Right lung (tissue), 2 donors: ENCODE measurements at regions not wholly inside any gene's neighbourhood (a gene's known extent, or its start where the extent isn't known, plus 50 kb on each side); places are given as distances from the start of the nearest gene placed in this dataset.
"Not testable (repeated sequence)": the region's sequence is repeated elsewhere in the genome, so short reads cannot be mapped to it uniquely, and the experiment has no call there.

Experiments
- DNase-seq, 2 donors: peaks; one replicate each; pipeline ENCODE4 v3.0.0-alpha.2; 2013

DNA sequence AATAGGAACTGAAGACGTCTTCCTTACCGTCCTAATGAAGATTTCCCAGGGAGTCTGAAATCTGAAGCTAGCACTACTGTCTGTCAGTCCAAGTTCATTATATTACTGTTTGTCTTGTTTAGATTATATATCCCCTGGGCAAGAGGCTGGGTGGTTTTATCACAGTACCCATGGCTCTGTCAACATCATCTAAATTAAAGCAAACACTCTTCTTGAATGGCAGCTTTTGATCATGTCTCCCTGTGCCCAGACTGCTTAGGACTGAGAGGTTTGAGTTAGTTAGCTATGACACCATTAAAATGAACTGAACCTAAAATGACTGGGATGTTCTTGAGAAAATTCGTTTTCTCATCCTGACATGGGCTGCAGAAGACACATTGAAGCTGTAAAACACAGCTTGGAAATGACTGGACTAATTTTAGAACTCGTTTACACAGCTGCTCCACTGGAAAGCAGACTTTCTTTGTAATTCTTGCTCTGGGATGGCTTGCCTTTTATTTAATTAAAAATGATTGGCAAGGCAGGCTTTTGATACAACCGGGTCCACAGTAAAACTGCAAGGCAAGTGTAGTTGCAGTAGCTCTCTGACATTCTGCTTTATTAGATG is 243.5 kb downstream of the MFSD1 start:
- DNase-seq: no peak

DNA sequence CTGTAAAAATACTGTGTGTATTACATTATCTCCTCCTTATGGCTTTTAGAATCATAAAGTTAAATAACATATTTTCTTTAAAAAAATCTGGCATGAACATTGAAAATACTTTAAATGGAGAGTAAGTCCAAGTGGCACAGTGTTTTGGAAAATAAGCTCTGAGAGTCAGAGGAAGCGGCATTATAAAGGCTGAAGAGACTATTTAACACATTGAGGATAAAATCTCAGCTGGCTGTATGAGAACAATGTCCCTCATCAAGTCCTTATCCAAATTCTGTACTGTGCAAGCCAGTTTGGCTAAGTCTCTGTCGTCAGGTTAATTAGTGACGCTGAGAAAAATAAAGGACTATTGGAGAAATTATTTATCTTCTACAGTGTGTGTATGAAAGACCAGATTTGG is 245.5 kb downstream of the MFSD1 start:
- no peak for DNase-seq

DNA sequence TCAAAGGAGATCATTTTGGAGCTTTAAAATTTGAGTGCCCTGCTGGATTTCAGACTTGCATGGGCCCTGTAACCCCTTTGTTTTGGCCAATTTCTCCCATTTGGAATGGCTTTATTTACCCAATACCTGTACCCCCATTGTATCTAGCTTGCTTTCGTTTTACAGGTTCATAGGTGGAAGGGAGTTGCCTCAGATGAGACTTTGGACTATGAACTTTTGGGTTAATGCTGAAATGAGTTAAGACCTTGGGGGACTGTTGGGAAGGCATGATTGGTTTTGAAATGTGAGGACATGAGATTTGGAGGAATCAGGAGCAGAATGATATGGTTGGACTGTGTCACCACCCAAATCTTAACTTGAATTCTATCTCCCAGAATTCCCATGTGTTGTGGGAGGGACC is 250.6 kb downstream of the MFSD1 start:
- DNase-seq: not testable (repeated sequence)

DNA sequence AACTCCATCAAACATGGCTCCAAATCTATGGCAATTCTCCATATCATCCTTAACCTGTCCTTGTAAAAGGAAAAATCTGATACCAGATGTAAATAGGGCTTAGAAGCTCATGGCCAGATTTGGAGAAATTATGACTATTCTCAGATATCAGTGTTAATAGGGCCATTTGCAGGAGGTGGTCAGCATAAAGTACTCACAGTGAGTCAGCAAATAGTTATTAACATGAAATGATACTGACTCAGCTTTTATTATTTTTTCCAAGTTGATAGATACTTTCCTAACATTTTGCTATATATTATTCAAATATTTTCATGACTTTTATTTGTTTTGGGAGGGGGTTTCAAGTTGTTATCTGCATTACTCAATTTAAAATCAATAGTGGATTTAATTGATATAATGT is 255.8 kb downstream of the MFSD1 start:
- DNase-seq: no peak

DNA sequence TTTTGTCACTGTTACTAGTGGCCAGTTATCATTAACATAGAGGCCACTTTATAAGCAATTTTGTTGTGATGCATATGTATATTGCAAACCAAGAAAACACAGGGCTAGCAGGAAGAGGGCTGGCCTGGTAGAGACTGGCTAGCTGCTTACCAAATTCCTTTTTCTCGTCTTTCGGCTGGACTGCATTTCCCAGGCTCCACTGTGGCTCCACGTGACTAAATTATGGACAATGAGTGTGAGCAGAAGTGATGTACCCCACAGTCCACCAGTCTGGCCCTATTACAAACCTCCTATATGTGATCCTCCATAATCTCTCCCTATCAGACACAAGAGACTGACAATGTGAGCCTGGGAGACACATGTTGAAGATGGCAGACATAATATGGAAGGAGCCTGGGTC is 257.0 kb downstream of the MFSD1 start:
- no peak for DNase-seq

DNA sequence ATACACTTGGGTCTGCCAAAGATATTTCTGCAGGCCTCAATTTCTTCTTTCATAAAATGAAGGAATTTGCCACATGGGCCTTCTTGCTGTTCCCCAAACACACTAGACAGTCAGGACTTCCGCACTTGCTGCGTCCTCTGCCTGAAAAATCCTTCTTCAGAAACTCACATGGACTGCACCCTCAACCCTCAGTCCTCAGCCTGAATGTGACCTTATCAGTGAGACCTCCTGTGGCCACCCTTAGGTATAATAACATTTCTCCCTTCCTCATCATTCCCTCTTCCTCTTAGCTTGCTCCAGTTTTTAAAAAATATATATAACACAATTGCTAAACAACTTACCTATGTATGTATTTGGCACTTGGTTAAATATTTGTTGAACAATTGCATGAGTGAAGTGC is 257.5 kb downstream of the MFSD1 start:
- no peak for DNase-seq

DNA sequence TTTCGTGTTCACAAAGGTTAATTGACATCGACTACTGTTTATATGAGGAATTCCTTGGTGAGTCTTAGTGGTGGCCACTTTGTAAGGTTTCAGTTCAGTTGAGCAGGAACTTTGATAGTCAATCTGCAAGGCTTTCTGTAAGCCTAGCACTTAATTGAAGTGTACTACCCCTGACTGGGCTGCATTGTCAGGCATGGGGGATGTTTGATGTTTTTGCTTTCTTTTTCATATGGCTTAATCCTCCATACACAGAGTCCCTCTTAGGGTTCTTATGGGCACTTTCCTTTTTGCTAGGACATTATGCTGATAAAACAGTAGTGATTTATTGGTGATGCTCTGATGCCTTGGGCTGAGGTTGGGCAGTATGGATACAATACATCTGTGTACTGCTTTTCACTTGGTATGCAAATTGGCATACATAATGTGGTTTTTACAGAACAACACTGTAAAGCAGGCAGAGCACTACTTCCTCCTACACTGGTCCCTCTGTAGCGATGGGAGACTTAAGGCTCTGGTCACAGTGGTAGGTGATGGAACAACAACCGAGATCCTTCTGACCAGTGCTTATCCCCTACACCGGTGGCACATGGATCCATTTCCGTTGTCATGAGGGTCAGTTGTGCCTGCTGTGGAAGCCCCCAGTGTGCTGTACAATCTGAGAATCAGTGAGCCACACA is 261.0 kb downstream of the MFSD1 start:
- DNase-seq: no peak

DNA sequence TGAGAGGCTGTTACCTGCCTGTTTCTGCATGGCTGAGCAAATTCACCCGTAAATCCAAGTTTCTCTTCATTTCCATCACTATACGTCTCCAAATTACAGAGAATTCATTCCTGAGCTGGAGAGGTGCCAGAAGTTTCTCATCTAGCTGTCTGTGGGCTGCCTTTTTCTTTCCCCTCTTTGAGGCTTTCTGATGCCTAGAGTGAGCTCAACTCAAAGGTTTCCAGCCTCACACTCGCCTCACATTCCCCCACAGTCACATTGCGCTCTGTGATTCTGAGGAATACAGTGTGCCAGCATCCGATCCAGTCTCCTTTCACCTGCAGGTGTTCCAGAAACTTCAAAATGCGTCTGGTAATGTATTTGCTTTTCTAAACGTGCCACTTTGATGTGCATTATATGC is 267.2 kb downstream of the MFSD1 start, which contains the start of gene IQCJ:
Gene IQCJ, plus strand, starts transcription at position 229 of the 400 bp plus-strand sequence.
- DNase-seq: no peak

DNA sequence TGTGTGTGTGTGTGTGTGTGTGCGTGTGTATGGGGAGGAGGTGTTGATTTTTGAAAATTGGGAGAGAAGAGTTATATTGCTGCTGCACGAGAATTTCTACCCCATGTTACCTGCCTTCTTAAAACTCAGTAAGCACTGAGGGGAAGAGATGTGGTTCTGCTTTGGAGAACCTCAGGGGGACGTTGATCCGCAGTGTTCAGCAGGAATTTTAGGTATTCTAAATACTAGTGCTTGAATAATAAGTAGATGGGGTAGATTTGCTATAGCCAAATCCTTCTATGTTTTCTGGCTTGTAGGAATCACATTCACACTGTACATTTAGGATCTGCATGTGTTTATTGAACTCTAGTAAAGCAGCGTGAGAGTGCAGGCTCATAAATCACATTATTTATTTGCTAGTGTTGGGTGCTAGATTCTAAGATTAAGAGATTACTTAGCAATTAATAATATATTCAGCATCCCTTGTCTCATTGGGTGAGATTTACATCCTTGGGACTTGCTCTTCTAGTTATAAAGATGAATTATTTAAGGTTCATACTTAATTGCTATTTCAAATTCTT is 268.1 kb downstream of the MFSD1 start:
- no peak for DNase-seq

DNA sequence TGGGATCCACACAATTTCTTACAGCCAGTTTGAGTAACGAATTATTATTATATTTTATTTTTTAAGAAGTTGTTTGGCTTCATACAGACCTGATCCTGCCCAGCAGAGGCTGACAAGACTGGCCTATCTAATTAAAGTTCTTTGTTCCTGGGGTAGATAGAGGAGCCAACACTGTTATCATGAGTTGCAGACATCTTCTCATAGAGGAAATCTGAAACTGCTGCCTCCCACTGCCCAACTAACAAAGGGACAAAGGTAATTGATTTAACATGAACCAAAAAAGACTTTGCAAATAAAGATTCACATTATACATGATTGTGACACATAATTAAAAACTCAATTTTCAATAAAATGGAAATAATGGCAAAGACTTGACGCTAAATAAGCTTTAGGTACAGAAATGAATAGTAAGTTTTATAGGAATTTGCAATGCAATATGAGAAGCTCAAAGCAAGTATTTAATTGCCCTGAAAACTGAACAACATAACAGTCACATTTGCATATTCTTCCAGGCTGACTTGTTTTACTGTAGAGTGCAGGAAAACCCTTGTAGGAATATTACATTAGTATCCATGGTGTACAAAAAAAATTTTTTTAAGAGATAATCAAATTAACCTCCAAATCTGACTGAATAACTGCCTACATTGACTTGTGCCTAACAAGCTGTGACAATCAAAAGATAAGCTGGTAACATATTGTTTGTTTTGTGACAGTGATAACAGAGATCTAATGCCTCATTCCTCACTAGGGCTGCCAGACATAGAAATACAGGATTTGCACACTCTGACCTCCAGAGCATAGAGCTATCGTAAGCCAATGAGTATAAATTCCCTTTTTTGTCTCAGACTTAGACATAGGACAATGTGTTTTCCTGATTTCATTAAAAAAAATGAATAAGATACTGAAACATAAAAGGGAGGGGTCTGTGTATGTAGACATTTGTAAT is 273.2 kb downstream of the MFSD1 start:
- no peak for DNase-seq

DNA sequence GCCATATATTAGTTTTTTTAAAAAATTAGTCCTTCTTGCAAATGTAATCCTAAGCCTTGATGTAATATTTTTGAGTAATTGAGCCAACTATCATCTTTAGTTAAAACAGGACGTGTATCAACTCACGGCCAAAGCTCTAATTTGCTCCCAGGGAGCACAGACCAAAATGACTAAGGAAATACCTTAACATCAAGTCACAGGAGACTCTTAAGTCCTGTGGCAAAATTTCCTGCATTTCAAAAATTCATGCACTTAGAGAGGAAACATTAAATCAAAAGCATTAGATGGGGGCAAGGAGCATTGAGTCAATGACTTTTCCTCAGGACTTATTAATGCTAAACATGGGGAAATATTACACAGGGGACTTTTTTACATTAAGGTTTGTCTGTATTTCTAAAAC is 276.0 kb downstream of the MFSD1 start:
- DNase-seq: no peak

DNA sequence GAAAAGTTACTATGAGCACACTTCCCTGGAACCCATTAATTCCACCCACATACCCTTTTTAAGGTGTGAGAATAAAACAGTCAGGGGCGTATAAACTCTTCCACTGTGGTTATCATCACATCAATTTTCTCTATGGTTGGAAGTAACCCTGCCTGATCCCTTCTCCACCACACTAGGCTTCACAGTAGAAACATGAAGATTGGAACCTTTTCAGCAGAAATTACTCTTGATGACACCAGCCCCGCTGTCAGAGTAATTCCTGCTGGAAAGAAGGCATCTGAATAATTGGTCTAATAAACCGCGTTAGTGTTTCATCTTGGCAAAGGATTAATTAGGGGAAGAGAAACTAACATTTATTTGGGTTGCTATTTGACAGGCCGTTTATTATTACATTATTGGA is 278.4 kb downstream of the MFSD1 start:
- DNase-seq: no peak

DNA sequence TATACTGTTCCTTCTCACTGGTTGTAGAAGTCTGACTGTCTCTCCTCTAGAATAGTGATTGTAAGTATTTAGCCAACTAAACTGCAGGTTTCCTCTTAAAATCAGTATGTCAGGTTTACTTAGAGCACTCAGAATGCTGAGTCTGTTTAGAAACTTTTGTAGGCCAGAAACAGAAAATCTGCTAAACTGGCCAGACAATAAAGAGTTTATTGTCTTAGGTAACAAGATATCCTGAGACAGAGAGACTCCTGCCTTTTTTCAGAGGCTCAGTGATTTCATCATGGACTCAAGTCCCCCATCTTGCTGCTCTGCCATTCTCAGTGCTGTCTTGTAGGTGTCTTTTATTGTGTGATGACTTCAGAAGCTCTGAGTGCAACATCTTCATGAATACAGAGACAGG is 279.0 kb downstream of the MFSD1 start:
- DNase-seq: no peak

DNA sequence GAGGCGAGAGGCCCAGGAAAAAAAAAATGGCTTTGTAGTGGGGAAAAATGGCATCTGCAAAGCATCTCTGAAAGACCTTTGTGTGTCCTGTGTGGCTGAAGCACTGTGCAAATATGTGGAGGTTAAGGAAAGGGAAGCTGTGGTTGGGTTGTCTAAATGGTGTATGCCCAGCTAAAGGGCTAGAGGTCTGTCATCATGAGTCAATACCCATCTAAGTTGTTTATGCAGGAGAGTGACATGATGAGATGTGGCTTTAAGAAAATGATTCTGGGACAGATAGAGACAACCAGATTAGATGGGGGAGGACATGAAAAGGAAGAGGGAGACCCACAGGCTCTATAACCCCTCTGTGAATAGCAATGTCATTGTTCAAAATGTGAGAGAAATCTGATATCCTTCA is 280.7 kb downstream of the MFSD1 start:
- DNase-seq: no peak

DNA sequence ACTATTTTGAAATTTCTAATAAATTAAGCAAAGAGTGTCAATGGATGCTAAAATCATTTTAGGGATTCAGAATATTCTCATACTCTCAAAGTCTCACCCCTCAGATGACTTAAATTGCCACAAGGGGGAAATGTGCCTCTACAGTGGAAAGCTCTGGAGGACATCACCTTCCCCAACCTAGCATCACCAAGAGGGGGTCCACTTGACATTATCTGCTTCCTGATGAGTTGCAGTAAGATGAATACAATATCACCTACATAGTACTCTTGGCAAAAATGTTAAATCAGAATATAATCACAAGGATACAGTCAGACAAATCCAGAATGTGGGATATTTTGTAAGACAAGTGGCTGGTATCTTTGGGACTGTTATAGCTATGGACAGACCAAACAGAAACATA is 290.1 kb downstream of the MFSD1 start:
- DNase-seq: no peak

DNA sequence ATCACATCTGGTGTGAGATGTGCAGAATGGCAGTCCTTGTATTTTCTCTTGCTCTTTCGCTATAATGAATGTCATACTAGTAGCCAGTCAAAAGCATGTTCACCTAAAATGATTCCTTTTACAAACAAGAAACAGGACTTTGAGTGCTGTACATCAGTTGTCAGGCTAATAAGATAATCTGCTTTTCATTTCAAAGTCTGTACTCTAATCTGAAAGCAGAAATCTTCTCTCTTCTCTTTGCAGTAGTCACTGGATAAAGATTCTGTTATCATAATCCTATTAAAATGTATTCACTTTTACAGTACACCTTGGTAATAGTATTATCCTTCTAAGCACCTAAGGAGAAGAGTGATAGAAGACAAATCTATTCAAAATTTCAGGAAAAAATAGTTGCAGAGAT is 300.1 kb downstream of the MFSD1 start:
- DNase-seq: no peak

DNA sequence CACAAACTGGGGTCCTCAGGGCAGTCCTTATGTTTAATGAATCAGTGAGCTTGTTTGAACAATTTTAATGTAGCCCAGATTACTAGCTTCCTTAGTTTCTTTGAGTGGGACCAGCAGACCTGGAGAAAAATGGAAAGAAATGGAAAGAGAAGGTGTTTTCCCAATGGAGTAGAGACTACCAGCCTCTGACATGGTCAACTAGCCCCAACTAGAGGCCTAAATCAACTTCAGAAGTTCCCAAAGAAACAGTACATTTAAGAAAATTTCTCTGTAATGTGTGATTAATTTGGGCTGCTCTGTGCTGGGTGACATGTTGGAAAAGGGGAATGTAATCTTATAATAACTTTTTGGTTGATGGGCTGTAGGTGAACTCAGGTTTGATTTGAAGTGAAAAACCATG is 310.9 kb downstream of the MFSD1 start:
- DNase-seq: no peak

DNA sequence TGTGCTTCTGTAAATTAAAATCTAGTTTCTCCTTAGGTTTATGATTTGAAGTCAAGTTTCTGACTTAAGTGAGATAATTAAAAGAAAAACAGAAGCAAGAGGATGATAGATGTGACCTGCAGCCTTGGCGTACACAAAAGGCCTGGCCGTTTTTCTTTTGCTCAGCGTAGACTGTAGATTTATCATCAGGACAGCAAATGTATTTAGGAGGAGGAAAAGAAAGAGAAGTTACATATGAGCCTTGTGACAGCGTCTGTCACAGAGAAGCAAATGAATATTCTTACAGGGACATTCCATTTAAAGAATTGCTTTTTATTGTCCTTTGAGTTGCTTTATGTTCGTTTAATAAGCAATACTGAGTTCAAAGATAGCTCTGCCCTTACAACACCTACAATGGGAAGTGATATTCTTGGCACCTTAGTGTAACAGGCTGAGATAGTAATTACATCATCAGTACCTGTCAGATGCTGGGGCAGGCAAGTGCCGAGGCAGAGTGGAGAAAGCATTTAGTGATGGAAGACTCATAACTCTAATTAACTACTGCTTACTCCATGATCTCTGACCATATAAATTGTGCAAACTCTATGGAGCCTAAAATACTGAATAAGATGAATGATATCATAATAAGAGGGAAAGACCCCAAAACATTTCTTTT is 311.5 kb downstream of the MFSD1 start:
- DNase-seq: no peak

DNA sequence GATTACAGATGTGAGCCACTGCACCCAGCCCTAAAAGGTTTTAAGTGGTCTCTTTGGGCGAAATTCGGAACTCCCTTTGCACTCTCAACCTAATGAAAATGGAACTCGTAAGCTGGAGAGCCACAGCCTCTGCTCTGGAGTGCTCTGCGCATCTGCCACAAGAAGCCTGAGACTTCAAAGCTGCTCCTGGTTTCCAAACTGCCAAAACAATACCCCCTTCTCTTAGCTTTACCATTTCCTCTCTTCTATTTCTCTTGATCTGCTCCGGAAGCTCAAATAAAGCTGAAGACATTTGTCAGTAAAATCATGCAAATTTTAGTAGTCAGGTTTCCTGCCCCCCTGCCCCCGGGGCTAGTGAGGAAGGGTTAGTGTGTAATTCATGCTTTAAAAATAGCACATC is 312.7 kb downstream of the MFSD1 start:
- no peak for DNase-seq

DNA sequence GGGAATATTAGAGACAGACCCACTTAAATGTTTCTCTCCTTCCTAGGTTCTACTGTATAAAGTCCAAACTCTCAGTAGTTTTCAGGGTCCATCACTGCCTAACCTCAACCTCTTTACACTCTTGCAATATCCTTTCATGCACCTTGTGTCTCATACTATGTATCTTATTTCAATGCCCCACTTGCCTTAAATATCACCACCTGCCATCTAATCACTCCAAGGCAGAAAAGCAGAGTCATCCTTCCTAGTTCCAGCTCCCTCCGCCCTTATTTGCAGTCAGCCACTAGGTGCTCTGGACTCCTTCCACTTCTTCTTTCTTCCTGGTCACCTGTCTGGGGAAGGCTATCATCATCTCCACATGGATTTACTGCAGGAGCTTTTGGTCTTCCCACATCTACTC is 322.0 kb downstream of the MFSD1 start:
- no peak for DNase-seq

DNA sequence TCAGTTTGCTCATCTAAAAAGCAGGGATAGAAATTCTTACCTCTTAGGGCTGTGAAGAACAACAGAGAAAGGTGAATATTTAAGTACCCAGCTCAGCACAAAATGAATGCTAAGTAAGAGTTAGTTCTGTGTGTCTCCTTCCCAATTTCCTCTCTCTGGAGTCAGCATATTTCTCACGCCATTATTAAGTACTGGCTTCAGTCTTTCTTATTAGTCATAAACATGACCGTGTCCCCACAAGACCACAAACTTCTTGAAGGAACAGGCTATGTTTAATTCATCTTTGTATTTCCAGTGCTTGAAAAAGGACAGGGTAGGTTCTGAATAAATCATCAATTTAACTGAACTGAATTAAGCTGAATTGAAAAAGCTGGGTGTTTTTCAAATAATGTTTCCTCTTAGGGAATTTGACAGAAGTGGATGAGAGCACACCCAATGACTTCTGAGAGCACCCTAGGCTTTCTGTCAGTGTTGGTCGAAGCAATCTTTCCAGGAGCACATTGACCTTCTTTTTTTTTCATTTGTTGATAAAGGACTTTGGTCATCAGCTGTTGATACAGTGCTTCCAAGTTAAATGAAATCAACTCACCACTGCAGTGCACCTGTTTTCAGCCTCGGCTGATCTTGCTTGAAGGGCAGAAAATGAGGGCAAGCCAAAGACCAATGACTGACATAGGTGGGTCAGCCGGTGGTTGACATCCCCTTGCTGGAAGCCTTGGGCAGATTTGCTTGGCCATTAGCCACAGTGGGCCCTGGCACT is 324.6 kb downstream of the MFSD1 start:
- DNase-seq: no peak
